GM21528 (cell line): ENCODE measurements at regions not wholly inside any gene's neighbourhood (a gene's known extent, or its start where the extent isn't known, plus 50 kb on each side); places are given as distances from the start of the nearest gene placed in this dataset.
"Not testable (repeated sequence)": the region's sequence is repeated elsewhere in the genome, so short reads cannot be mapped to it uniquely, and the experiment has no call there.

Experiments
- ATAC-seq: cut with Tn5 transposase; IDR thresholded peaks from one replicate; pipeline ENCODE4 v1.9.1; 2021; ENCODE audit warnings: mild to moderate bottlenecking, moderate library complexity; ENCODE audit not compliant: unreplicated experiment, low FRiP score

- ATAC-seq: no peak
Observed at GRCh38 chr12:60230056-60230455, 634.2 kb downstream of the SLC16A7 start.

- ATAC-seq: no peak
Observed at GRCh38 chr12:60231303-60231702, 635.5 kb downstream of the SLC16A7 start.

GRCh38 chr12:60231976-60232907 is 636.4 kb downstream of the SLC16A7 start:
- no peak for ATAC-seq

- ATAC-seq: not testable (repeated sequence)
Observed at GRCh38 chr12:60234611-60235195, 638.9 kb downstream of the SLC16A7 start.

GRCh38 chr12:60235261-60235660 is 639.4 kb downstream of the SLC16A7 start:
- ATAC-seq: no peak

- ATAC-seq: not testable (repeated sequence)
Observed at GRCh38 chr12:60236416-60236815, 640.6 kb downstream of the SLC16A7 start.

- ATAC-seq: no peak
Observed at GRCh38 chr12:60240891-60241290, 645.1 kb downstream of the SLC16A7 start.

- no peak for ATAC-seq
Observed at GRCh38 chr12:60251091-60251490, 655.3 kb downstream of the SLC16A7 start.

- ATAC-seq: no peak
Observed at GRCh38 chr12:60252359-60253096, 656.7 kb downstream of the SLC16A7 start.

GRCh38 chr12:60255044-60255443 is 659.2 kb downstream of the SLC16A7 start:
- no peak for ATAC-seq

GRCh38 chr12:60257063-60257462 is 661.2 kb downstream of the SLC16A7 start:
- no peak for ATAC-seq

GRCh38 chr12:60259225-60259624 is 663.4 kb downstream of the SLC16A7 start:
- no peak for ATAC-seq

- no peak for ATAC-seq
Observed at GRCh38 chr12:60262378-60262777, 666.5 kb downstream of the SLC16A7 start.

- no peak for ATAC-seq
Observed at GRCh38 chr12:60263161-60263560, 667.3 kb downstream of the SLC16A7 start.

GRCh38 chr12:60263836-60264493 is 668.1 kb downstream of the SLC16A7 start:
- ATAC-seq: no peak

- no peak for ATAC-seq
Observed at GRCh38 chr12:60265741-60266140, 669.9 kb downstream of the SLC16A7 start.

GRCh38 chr12:60266381-60266852 is 670.6 kb downstream of the SLC16A7 start:
- ATAC-seq: no peak

GRCh38 chr12:60269611-60270269 is 673.9 kb downstream of the SLC16A7 start:
- ATAC-seq: no peak

- no peak for ATAC-seq
Observed at GRCh38 chr12:60271816-60272215, 676.0 kb downstream of the SLC16A7 start.

GRCh38 chr12:60278209-60278608 is 682.4 kb downstream of the SLC16A7 start:
- ATAC-seq: no peak
